Amniotic epithelial cell (primary cell): ENCODE measurements at regions not wholly inside any gene's neighbourhood (a gene's known extent, or its start where the extent isn't known, plus 50 kb on each side); places are given as distances from the start of the nearest gene placed in this dataset.
A peak's percentile ranks its signal among the peaks of the same experiment; 100 is the strongest.
"Not testable (repeated sequence)": the region's sequence is repeated elsewhere in the genome, so short reads cannot be mapped to it uniquely, and the experiment has no call there.

Experiments used
- DNase-seq: peaks from one replicate; pipeline ENCODE4 v3.0.0-alpha.2; 2010; ENCODE audit warnings: low read depth

DNA sequence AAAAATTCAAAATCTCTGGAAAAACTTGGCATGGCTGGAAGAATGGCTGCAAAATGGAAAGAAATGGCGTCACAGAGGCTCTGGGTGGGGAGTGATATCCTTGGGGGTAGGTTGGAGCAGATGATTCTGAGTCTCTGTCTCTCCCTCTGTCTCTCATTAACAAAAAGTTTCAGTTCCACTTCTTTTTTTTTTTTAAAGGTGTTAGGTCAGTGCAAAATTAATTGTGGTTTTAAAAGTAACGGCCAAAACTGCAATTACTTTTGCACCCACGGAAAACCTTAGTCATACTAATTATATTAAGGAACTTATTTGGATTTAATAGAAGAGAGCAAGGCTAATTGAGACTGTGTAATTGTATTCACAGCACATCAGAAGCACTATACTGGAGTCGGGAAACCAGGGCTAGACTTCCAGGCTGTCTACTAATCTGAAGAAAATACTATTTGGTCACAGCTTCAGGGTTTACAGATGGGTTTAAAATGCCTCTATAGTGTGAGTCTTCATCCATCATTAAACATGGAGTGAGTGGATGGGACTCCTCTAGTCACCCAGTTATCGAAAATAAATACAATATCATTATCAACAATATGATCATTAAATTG lies 289.1 kb upstream of the PLD5 start:
- no peak for DNase-seq

GRCh38 chr1:242811092-242811840 lies 286.8 kb upstream of the PLD5 start:
- peak; percentile 63 for DNase-seq

DNA sequence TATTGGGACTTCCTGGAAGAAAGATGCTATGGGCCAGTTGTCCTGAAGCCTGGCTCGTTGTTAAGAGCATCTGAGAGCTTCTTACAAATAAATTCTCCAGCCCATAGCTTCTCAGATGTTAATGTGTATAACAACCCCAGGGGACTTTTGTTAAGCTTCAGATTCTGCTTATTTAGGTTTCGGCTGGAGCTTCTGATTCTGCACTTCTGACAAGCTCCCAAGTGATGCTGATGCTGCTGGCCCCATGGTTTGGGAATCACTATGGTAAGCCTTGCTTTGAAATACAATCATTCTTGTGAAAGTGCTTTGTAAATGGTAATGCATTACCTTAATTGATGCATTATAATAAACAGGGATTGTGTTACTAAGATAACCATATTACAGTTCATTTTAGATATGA lies 281.8 kb upstream of the PLD5 start:
- no peak for DNase-seq

DNA sequence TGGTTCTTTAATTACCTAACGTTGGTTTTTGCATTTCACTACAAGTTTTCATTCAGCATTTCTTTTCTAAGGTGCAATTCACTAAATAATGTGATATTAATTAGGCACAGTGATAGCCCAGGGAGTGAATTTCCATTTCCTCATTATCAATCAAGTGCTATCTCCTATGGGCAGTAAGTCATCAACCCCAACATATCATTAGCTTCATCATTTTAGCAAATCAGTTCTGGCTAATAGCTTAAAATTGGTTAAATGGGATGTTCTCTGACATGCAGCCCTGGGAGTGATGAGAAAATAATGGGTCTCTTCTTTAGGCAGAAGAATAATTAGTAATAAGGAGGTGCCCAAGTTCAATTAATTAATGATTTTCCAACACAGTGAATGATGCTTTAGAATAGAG lies 280.9 kb upstream of the PLD5 start:
- DNase-seq: not testable (repeated sequence)

GRCh38 chr1:242802973-242803372 lies 278.5 kb upstream of the PLD5 start:
- no peak for DNase-seq

- no peak for DNase-seq
These were observed 276.0 kb upstream of the PLD5 start for GRCh38 chr1:242800521-242800920.

- DNase-seq: no peak
These were observed 273.4 kb upstream of the PLD5 start for GRCh38 chr1:242797856-242798255.

DNA sequence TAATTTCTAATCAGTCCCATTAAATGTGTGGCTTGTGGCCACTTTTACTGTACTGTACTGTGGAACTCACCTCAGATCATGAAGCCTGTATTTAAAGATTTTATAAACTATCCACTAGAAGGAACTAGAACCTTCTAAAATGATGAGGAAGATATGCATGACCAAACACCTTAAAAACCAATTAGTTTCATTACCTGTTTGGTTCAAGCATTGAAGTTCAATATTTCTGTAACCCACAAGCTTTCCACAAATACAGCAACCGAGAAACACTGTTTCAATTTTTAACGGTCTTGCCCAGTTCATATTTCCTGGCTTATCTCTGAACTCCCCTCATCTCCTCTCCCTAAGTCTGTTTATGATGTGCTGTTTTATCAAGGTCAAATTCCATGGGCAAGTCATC lies 264.3 kb upstream of the PLD5 start:
- no peak for DNase-seq

GRCh38 chr1:242787968-242788367 lies 263.5 kb upstream of the PLD5 start:
- DNase-seq: no peak

GRCh38 chr1:242784807-242785206 lies 260.3 kb upstream of the PLD5 start:
- peak; percentile 22 for DNase-seq

DNA sequence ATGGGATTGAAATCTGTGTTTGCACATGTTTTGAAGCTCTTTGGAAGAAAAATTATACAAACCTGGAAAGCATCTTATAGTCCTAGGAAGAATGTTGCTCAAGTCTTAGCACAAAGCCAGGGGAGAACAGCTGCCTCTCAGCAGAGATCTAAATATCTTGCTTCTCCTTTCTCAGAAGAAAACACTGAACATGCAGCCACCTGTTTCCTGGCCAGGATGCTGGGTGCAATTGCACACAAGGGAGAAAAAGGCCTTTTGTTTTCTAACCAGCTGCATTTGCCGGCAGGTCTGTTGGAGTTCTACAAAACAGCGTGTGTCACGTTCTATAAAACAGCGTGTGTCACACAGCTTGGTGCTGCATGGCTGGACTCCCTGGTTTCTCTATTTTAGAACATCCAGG lies 259.6 kb upstream of the PLD5 start:
- DNase-seq: no peak

DNA sequence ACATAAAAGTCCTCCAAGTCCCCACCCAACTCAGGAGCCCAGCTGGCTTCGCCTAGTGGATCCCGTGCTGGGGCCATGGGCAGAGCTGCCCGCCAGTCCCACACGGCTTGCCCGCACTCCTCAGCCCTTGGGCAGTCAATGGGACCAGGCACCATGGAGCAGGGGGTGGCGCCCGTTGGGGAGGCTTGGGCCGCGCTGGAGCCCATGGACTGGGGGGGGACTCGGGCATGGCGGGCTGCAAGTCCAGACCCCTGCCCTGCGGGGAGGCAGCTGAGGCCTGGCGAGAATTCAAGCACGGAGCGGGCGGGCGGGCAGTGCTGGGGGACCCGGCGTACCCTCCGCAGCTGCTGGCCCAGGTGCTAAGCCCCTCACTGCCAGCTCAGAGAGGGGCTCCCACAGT lies 249.8 kb upstream of the PLD5 start:
- DNase-seq: no peak

DNA sequence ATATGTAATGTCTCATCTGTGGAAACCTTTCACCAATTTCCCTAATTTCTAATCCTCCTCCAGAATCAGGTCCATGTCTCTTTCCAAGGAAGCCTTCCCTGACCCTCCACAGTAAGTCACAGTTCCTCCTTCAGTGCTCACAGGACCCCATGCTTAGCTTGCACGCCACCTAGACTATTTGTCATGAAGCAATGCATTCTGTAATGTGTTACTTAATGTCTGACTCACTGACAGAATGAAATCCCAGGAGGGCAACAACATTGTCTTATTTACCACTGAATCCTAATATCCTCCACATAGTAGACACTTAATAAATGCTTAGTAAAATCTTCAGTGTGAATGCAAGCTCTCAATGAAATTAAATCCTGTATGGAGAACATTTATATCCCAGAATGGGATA lies 245.9 kb upstream of the PLD5 start:
- DNase-seq: peak; percentile 58

DNA sequence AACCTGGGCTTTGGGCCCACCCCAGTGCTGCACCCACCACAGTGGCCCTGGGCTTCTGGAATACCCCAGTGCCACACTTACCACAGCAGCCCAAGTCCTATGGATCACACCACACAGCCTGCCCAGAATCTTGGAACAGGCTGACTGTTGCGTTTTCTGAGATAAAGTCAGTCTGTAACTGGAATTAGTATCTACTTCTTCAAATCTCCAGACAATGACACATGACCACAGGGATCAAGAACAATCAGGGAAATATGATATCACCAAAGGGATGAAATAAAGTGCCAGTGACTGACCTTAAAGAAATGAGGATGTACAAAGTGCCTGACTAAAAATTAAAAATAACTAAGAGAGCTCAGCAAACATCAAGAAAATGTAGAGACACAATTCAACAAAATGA lies 239.7 kb upstream of the PLD5 start:
- DNase-seq: peak; percentile 51

DNA sequence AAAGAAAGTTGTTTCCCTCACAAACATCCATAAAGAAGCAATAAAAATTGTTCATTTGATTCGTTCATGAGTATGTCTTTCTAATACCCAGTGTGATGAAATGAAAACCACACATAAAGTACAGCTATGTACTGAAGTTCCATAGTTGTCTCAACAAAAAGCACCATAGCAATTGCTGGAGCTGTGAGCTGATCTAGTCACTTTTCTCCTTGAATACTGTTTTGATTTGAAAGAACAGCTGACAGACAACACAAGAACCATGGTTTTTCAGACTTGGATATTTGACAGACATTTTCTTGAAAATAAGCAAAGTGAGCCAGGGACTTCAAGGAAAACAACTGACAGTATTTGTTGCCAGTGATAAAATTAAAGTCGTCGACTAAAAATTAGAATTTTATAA lies 237.1 kb upstream of the PLD5 start:
- DNase-seq: peak; percentile 33

DNA sequence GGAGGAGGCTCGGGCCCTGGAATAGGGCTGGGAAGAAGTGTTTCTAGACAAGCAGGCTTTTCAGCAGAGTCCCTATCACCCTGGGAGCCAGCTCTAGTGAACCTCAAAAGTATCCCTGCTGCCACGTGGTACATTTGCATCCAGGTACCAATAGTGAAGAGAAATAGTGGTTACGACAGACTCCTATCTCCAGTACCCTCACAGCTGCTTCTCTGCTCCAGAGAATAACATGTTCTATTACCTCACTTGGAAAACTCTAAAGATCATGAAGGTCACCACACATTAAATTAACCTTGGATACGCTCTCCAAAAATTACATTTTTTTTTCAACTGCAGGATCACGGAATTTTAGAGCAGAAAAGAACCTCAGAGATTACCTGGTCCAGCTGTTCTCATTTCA lies 230.4 kb upstream of the PLD5 start:
- DNase-seq: no peak

DNA sequence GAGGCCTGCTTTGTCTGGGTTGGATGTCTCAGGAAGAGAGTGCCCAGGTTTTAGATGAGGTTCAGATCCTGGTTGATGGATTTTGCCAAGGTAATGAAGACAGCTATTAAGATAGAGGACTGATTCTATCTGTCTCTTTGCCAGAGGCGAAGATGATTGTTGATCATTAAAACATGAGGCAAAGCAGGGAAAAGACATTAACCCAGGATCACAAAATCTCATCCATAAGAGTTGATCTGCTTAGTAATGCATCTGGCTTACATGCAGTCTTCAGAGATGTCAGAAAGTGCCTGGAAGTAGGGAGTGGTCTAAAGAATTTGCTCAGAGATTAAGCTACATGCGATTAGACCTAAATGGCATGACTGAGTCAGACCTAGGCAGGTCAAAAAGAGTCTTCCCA lies 229.6 kb upstream of the PLD5 start:
- DNase-seq: peak; percentile 24

DNA sequence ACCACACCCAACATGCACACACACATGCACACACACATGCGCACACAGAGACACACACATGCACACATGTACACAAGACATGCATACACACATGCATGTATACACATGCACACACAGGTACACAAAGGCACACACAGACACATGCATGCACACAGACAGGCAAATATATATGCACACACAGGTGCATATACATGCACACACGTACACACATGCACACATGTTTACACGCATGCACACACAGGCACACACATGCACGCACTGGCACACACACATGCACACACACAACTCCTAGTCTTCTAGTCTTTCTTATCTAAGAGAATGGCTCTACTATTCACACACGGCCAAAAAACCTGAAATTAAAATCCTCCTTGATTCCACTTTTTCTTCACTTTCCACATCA lies 222.7 kb upstream of the PLD5 start:
- no peak for DNase-seq

DNA sequence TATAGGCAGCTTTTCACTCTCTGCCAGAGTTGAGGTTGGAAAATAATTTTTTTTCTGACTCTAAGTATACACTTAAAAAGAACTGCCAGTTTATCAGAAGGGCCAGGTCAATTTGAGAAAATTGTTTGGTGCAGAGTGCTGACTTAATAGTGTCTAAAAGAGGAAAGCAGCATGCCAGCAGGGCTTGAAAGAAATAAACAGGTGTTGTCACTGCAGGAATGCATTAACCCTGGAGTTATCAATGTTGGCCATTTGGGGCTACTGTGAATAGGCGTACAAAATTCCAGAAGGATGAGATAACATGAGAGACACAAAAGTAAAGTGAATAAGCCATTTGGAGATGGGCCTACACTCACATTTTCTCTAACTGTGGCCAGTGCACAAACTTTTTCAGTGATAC lies 220.6 kb upstream of the PLD5 start:
- DNase-seq: no peak

DNA sequence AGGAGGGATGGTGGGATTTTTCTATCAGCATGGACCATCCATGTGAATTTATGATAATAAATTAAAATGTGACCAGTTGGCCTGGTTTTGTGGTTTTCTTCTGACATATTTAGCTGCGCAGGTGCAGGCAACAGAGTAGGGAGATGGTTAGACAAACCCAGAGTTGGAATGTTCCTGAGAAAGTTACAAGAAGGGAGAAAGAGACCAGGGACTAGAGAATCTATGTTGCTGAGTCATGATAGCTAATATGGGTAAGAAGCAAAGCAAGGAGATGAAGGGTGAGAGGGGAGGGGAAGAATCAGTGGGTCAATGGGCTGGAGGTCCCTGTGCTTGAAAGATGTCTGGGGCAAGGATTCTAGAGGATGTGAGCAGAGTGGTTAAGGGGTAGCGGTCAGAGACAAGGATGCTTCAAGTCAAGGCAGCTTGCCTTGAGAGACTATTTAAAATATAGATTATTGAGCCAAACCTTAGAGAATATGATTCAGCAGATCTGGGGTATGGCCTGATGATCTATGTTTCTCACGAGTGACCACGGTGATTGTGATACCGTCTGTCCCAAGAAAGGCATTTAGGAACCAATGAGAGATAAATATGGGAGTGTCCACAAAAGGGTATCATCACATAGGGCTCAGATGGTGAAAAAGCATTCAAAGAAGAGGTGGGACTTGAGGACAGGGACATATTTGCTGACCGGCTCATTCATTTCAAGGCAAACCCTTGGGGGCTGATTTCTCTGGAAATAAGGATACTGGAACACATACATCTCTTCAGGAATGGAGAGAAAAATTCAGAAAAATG lies 219.7 kb upstream of the PLD5 start:
- DNase-seq: no peak

DNA sequence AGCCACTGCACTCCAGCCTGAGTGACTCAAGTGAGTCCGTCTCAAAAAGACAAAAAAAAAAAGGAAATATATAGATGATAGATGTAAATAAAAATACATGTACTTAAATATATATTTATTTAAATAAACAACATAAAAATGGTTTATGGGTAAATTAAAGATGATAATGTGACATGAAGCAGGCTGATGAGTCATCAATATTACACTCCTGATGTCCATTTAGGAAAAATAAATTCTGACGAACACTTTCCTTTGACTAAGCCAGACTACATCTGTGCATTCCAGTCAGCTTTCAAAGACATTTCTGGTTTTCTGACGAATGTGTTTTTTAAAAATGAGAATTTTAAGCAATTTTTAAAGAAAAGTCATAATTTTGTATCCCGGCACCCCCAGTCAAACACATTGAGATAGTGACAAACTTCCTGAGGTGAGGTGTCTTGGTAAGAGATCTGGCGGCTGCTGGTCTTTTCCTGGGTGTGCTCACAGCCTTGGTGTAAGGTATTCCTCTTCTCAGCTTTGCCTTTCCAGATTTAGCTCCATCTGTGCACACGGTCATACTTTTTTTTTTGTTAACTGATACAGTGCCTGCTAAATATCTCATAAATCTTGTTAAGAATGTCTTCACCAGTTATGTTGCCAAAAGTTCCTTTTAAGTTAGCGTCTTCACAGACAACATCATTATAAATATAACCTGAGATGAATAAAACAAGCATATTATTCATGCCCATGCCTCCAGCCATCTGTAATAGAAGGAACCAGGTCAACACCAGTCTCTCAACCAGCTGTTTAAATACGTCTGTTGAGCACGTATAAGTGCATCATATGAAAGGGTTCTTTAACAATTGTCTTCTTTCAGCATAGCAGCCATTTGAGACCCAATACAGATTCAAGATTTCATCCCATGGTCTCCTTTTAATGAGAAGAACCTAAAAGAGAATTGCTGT lies 214.5 kb upstream of the PLD5 start:
- peak; percentile 12 for DNase-seq

DNA sequence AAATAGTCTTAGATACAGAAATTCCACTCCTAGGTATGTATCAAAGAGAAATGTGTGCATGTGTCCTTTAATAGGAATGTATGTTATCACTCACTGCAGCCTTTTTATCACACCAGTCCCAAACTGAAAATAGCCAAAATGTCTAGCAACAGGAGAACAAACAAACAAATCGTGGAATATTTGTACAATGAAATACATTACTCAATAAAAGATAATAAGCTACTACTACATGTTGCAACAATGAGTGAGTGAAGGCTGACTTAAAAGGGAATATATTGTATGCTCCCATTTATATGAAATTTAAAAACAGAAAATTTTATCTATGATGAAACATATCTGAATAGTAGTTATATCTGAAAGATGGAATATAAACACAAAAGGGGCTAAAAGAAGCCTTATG lies 212.1 kb upstream of the PLD5 start:
- DNase-seq: peak; percentile 12
